ENCODE measurements at regions not wholly inside any gene's neighbourhood (a gene's known extent, or its start where the extent isn't known, plus 50 kb on each side); places are given as distances from the start of the nearest gene placed in this dataset.
"Not testable (repeated sequence)": the region's sequence is repeated elsewhere in the genome, so short reads cannot be mapped to it uniquely, and the experiment has no call there.

DNA sequence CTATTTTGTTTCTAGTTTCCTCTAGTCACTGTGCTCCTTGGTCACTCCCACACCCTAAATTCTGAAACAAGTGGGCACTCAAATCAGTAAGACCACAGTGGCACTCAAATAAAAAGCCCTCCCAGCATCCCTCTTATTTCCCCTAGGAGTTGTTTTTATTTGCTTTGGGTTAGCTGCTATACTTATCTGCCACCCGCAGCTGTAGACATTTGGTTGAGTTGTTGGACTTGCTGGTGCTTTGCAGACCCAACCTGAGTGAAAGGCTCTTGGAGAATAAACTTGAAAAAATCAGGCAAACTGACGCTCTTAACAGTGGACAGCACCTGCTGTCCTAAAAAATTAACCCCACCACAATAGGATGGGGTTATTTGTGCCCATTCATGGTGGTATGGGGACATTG, 203.0 kb downstream of the SPATA31A6 start:
- Histone ChIP-seq H3K9me3 (no peaks in the 10 kb centered on the region), H3K27me3 (replicated peaks; ENCODE audit: insufficient read depth) (no peaks in the 10 kb centered on the region), H3K4me1 (replicated peaks) (no peaks in the 10 kb centered on the region), H3K27ac (no peak overlapping the region), H3K36me3 (no peaks in the 10 kb centered on the region), H3K4me3 (no peak overlapping the region)
- intact Hi-C loops (cut with DNase I), result no loop called here
- no peak for TF ChIP-seq POLR2AphosphoS5 (IDR thresholded peaks at IDR 0.05)
- TF ChIP-seq POLR2A (IDR thresholded peaks at IDR 0.05), result no peak
- TF ChIP-seq, protein P1, sequence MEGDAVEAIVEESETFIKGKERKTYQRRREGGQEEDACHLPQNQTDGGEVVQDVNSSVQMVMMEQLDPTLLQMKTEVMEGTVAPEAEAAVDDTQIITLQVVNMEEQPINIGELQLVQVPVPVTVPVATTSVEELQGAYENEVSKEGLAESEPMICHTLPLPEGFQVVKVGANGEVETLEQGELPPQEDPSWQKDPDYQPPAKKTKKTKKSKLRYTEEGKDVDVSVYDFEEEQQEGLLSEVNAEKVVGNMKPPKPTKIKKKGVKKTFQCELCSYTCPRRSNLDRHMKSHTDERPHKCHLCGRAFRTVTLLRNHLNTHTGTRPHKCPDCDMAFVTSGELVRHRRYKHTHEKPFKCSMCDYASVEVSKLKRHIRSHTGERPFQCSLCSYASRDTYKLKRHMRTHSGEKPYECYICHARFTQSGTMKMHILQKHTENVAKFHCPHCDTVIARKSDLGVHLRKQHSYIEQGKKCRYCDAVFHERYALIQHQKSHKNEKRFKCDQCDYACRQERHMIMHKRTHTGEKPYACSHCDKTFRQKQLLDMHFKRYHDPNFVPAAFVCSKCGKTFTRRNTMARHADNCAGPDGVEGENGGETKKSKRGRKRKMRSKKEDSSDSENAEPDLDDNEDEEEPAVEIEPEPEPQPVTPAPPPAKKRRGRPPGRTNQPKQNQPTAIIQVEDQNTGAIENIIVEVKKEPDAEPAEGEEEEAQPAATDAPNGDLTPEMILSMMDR (IDR thresholded peaks at IDR 0.05), result no peak
- 61% methylated on average over 2 of the region's 2 CpGs for WGBS
- no peak for DNase-seq (ENCODE audit: low spot score)

DNA sequence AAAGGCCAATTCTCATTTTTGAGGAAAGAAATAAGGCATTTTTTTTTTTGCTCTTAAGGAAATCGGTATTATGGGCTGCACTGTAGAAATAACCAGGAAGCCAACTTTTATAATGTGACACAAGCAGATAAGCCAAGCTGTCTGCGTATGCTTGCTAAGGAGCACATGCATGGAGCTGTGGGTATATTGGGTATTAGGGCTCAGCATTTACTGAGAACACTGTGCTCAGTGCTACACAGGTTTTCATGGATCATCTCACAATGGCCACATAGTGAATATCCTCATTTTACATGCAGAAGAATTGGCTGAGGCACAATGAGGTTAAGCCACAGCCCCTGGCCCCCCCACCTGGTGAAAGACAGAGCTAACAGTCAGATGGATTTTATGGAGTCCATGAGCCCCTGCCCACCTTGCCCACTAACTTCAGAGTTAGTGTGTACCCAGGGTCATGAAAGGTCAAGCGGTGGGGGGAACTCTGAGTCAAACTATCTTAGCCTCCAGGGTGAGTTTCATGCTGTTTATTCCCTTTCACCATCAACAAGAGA, 204.8 kb downstream of the SPATA31A6 start:
- H3K27ac ChIP-seq, result no peak overlapping the region
- no peaks in the 10 kb centered on the region for H3K36me3 ChIP-seq
- intact Hi-C loops (cut with DNase I), result no loop called here
- H3K9me3 ChIP-seq, result no peaks in the 10 kb centered on the region
- H3K27me3 ChIP-seq (replicated peaks; ENCODE audit: insufficient read depth), result no peaks in the 10 kb centered on the region
- no peak overlapping the region for H3K4me3 ChIP-seq
- H3K4me1 ChIP-seq (replicated peaks), result no peaks in the 10 kb centered on the region
- 91% methylated on average over 3 of the region's 3 CpGs for WGBS
- no peak for DNase-seq (ENCODE audit: low spot score)
- TF ChIP-seq POLR2AphosphoS5 (IDR thresholded peaks at IDR 0.05) (no peak), POLR2A (IDR thresholded peaks at IDR 0.05) (no peak)
- TF ChIP-seq, protein P1 (IDR thresholded peaks at IDR 0.05), result no peak

DNA sequence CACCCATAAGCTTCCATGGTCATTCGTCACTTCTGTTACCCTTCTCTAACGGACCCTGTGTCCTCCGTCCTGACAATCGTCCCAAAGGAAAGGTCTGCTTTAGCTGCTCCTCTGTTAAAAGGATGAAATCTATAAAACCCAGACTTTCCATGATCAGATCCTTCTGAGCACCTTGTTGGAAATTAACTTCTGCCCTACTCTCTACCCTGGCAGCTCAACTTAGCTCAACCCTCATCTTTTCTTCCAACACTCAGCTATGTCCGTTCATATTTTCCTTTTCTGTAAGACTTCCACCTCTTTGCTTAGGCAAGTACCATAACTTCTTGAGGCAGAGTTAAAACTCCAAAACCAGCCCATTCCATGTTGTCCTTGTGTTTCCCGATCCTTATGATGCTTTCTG, 205.4 kb downstream of the SPATA31A6 start:
- TF ChIP-seq POLR2AphosphoS5 (IDR thresholded peaks at IDR 0.05) (no peak), POLR2A (IDR thresholded peaks at IDR 0.05) (no peak)
- TF ChIP-seq, protein P1 (IDR thresholded peaks at IDR 0.05), result no peak
- Histone ChIP-seq H3K36me3 (no peaks in the 10 kb centered on the region), H3K4me3 (no peak overlapping the region), H3K9me3 (no peaks in the 10 kb centered on the region), H3K4me1 (replicated peaks) (no peaks in the 10 kb centered on the region), H3K27ac (no peak overlapping the region), H3K27me3 (replicated peaks; ENCODE audit: insufficient read depth) (no peaks in the 10 kb centered on the region)
- no peak for DNase-seq (ENCODE audit: low spot score)
- intact Hi-C loops (cut with DNase I), result no loop called here
- 75% methylated on average over 6 of the region's 6 CpGs for WGBS

DNA sequence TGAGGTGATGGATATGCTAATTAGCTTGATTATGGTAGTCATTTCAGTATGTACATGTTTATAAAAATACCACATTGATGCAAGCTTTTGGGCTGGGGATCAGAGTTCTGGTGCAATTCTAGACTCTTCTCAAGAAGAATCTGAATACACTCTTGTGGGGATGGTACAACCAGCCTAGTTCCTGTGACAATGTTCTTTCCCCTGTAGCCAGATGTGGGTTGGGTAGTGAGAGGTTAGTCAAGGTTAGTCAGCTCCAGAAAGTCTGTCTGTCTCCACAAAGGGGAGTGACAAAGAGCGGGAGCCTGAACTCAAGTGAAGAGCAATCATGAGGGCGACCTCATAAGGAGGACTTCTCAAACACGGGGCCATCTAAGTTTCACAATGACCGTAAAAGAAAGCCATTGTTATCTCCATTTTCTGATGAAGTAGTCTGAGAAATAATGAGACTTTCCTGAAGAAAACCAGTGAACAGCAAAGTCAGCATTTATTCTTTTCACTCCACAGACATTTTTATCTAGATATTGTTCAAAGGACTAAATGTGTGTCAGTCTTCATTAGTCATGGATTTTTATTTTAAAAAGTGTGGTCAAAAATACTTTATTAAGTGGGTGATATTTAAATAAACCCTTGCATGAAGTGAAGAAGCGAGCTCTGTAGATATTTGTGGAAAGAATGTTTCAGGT, 209.5 kb downstream of the SPATA31A6 start:
- DNase-seq (ENCODE audit: low spot score); intact Hi-C loops (cut with DNase I); H3K4me3 ChIP-seq; H3K27me3 ChIP-seq (replicated peaks; ENCODE audit: insufficient read depth); H3K9me3 ChIP-seq; H3K36me3 ChIP-seq; H3K4me1 ChIP-seq (replicated peaks); H3K27ac ChIP-seq: not testable (repeated sequence)
- 89% methylated on average over 5 of the region's 5 CpGs for WGBS

DNA sequence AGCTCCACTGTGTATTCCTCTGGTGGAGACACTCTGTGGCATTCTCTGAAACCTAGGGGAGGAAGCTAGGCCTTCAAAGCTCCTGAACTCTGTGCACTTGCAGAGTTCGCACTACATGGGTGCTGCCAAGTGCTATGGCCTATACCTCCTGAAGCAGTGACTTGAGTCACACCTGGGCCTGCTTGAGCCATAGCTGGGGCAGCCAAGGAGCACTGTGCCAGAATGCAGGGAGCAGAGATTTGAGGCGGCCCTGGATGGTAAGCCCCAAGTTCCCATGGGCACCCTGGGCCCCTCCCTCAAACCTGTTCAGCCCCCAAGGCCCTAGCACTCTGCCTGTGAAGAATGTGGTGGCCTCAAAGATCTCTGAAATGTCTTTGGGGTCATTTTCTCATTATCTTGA, 212.9 kb downstream of the SPATA31A6 start:
- no peak for DNase-seq (ENCODE audit: low spot score)
- H3K27ac ChIP-seq, result no peak overlapping the region
- intact Hi-C loops (cut with DNase I), result no loop called here
- no peaks in the 10 kb centered on the region for H3K4me1 ChIP-seq (replicated peaks)
- H3K36me3 ChIP-seq, result no peaks in the 10 kb centered on the region
- WGBS, result 89% methylated on average over 2 of the region's 2 CpGs
- no peak overlapping the region for H3K4me3 ChIP-seq
- TF ChIP-seq, protein P1 (IDR thresholded peaks at IDR 0.05), result no peak
- TF ChIP-seq POLR2A (IDR thresholded peaks at IDR 0.05) (no peak), POLR2AphosphoS5 (IDR thresholded peaks at IDR 0.05) (no peak)
- no peaks in the 10 kb centered on the region for H3K27me3 ChIP-seq (replicated peaks; ENCODE audit: insufficient read depth)
- H3K9me3 ChIP-seq, result no peaks in the 10 kb centered on the region

DNA sequence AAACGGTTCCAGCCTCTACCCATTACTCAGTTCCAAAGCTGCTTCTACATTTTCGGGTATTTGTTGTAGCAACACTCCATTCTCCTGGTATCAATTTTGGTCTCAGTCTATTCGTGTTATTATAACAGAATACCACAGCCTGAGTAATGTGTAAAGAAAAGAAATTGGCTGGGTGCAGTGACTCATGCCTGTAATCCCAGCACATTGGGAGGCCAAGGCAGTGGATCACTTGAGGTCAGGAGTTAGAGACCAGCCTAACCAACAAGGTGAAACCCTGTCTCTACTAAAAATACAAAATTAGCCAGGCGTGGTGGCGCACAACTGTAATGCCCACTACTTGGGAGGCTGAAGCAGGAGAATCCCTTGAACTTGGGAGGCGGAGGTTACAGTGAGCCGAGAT, 213.9 kb downstream of the SPATA31A6 start:
- H3K27me3 ChIP-seq (replicated peaks; ENCODE audit: insufficient read depth); intact Hi-C loops (cut with DNase I); H3K27ac ChIP-seq; H3K36me3 ChIP-seq; H3K9me3 ChIP-seq; DNase-seq (ENCODE audit: low spot score); H3K4me1 ChIP-seq (replicated peaks); H3K4me3 ChIP-seq: not testable (repeated sequence)
- 90% methylated on average over 7 of the region's 7 CpGs for WGBS

DNA sequence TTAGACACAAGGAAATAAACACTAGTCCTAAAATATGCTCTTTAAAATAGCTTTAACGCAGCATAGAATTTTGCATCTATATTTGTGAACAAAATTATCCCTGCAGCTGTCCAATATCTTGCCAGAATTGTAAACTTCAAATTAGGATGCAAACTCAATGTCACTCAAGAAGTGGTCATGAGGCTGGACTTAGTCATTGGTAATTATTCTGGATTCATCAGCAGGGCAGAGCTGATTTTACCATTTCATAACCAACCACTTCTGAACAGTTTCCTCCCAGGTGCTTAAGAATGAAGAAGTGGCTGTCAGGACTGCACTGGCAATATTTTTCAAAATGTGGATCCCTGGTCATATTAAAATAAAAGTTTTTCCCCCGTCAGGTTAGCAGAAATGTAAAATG, 219.5 kb downstream of the SPATA31A6 start:
- H3K4me1 ChIP-seq (replicated peaks); H3K4me3 ChIP-seq; H3K27me3 ChIP-seq (replicated peaks; ENCODE audit: insufficient read depth); H3K36me3 ChIP-seq; H3K9me3 ChIP-seq; intact Hi-C loops (cut with DNase I); DNase-seq (ENCODE audit: low spot score); H3K27ac ChIP-seq: not testable (repeated sequence)
- 82% methylated on average over 2 of the region's 2 CpGs for WGBS

DNA sequence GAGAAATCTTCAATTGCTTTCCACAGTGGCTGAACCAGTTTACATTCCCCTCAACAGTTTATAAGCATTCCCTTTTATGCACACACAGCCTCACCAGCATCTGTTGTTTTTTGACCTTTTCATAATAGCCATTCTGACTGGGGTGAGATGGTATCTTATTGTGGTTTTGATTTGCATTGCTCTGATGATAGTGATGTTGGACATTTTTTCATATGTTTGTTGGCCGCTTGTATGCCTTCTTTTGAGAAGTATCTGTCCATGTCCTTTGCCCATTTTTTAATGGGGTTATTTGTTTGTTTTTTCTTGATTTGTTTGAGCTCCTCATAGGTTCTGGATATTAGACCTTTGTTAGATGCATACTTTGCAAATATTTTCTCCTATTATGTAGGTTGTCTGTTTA, 226.1 kb downstream of the SPATA31A6 start:
- H3K36me3 ChIP-seq; DNase-seq (ENCODE audit: low spot score); intact Hi-C loops (cut with DNase I); H3K9me3 ChIP-seq; H3K4me1 ChIP-seq (replicated peaks); H3K27ac ChIP-seq; H3K4me3 ChIP-seq; H3K27me3 ChIP-seq (replicated peaks; ENCODE audit: insufficient read depth): not testable (repeated sequence)
- 80% methylated on average over 1 of the region's 1 CpG for whole genome bisulfite sequencing
